GM18507 (cell line): ENCODE measurements at regions not wholly inside any gene's neighbourhood (a gene's known extent, or its start where the extent isn't known, plus 50 kb on each side); places are given as distances from the start of the nearest gene placed in this dataset.

Experiments
- DNase-seq: peaks from one replicate; pipeline ENCODE4 v3.0.0; 2011; ENCODE audit warnings: low read depth; ENCODE audit not compliant: insufficient read length; ENCODE audit errors: extremely low spot score
- FAIRE-seq: peaks from 2 replicates; lab custom pipeline; 2011; peaks lifted over from hg19 to GRCh38; lab: Jason Lieb, UNC

- DNase-seq (no peak), FAIRE-seq (no peak)
Observed at GRCh38 chr12:61694214-61694613, 566.0 kb upstream of the USP15 start.

- no peak for DNase-seq
- no peak for FAIRE-seq
Observed at GRCh38 chr12:61701471-61701870, 558.7 kb upstream of the USP15 start.

GRCh38 chr12:61706783-61707182, 553.4 kb upstream of the USP15 start:
- no peak for DNase-seq
- FAIRE-seq, result no peak

GRCh38 chr12:61713121-61713520, 547.1 kb upstream of the USP15 start:
- FAIRE-seq, result no peak
- DNase-seq, result no peak

GRCh38 chr12:61717986-61718385, 542.2 kb upstream of the USP15 start:
- FAIRE-seq (no peak), DNase-seq (no peak)

GRCh38 chr12:61739925-61740324, 520.3 kb upstream of the USP15 start:
- FAIRE-seq (no peak), DNase-seq (no peak)

GRCh38 chr12:61750604-61751003, 509.6 kb upstream of the USP15 start:
- FAIRE-seq (no peak), DNase-seq (no peak)

GRCh38 chr12:61754214-61754613, 506.0 kb upstream of the USP15 start:
- FAIRE-seq (no peak), DNase-seq (no peak)

GRCh38 chr12:61757831-61758505, 502.2 kb upstream of the USP15 start:
- FAIRE-seq, result no peak
- no peak for DNase-seq

- no peak for DNase-seq
Observed at GRCh38 chr12:61758661-61759060, 501.5 kb upstream of the USP15 start.

GRCh38 chr12:61765926-61766325, 494.3 kb upstream of the USP15 start:
- FAIRE-seq, result no peak
- no peak for DNase-seq

More at GRCh38 chr12:61758661-61759060, 501.5 kb upstream of the USP15 start:
- no peak for FAIRE-seq

GRCh38 chr12:61780435-61780834, 479.8 kb upstream of the USP15 start:
- no peak for FAIRE-seq
- no peak for DNase-seq

- FAIRE-seq (no peak), DNase-seq (no peak)
Observed at GRCh38 chr12:61781021-61781581, 479.1 kb upstream of the USP15 start.

GRCh38 chr12:61796846-61797245, 463.4 kb upstream of the USP15 start:
- DNase-seq (no peak), FAIRE-seq (no peak)

GRCh38 chr12:61797266-61797665, 462.9 kb upstream of the USP15 start:
- no peak for DNase-seq
- FAIRE-seq, result no peak

GRCh38 chr12:61798778-61799177, 461.4 kb upstream of the USP15 start:
- no peak for DNase-seq
- FAIRE-seq, result no peak

GRCh38 chr12:61804301-61804700, 455.9 kb upstream of the USP15 start:
- DNase-seq (no peak), FAIRE-seq (no peak)

GRCh38 chr12:61808856-61809255, 451.3 kb upstream of the USP15 start:
- DNase-seq (no peak), FAIRE-seq (no peak)

- FAIRE-seq (no peak), DNase-seq (no peak)
Observed at GRCh38 chr12:61810486-61810885, 449.7 kb upstream of the USP15 start.

GRCh38 chr12:61821381-61821780, 438.8 kb upstream of the USP15 start:
- FAIRE-seq (no peak), DNase-seq (no peak)

GRCh38 chr12:61823102-61823501, 437.1 kb upstream of the USP15 start:
- FAIRE-seq, result no peak

GRCh38 chr12:61846765-61847164, 413.4 kb upstream of the USP15 start:
- DNase-seq, result no peak
- FAIRE-seq, result no peak

More at GRCh38 chr12:61823102-61823501, 437.1 kb upstream of the USP15 start:
- no peak for DNase-seq
